Activated naive CD8-positive, alpha-beta T cell treated with anti-CD3 and anti-CD28 coated beads, Interleukin-2, amount 10 ng/mL, durations not matched to agents 7 days and 5 days (primary cell): ENCODE measurements at regions not wholly inside any gene's neighbourhood (a gene's known extent, or its start where the extent isn't known, plus 50 kb on each side); places are given as distances from the start of the nearest gene placed in this dataset.
"Not testable (repeated sequence)": the region's sequence is repeated elsewhere in the genome, so short reads cannot be mapped to it uniquely, and the experiment has no call there.

ENCODE experiments used
- ATAC-seq: fragments of 150-1000 bp; cut with Tn5 transposase; one replicate; pipeline ENCODE4 v1.10.0; 2021; ENCODE audit warnings: low read depth, moderate library complexity
- POLR2A ChIA-PET: fragments of 350-600 bp; sonication (Branson Sonifier 250); formaldehyde crosslinking; loops from one replicate; lab custom pipeline; 2021; ENCODE audit warnings: antibody characterized with exemption; lab: Charles Lee
- DNase-seq: peaks from one replicate; pipeline ENCODE4 v3.0.0; 2021
- H3K27ac Mint-ChIP-seq: one replicate; pipeline ENCODE4 v1.8.0; 2022; ENCODE audit warnings: mild to moderate bottlenecking, mixed read lengths
- H3K27me3 Mint-ChIP-seq: one replicate; pipeline ENCODE4 v1.8.0; 2022; ENCODE audit warnings: mild to moderate bottlenecking, moderate library complexity, mixed read lengths
- H3K36me3 Mint-ChIP-seq: one replicate; pipeline ENCODE4 v1.8.0; 2021; ENCODE audit warnings: mild to moderate bottlenecking, mixed read lengths
- H3K4me1 Mint-ChIP-seq: one replicate; pipeline ENCODE4 v1.8.0; 2021; ENCODE audit warnings: mixed read lengths
- H3K4me3 Mint-ChIP-seq: one replicate; pipeline ENCODE4 v1.8.0; 2022; ENCODE audit warnings: mild to moderate bottlenecking, moderate library complexity, mixed read lengths
- H3K9me3 Mint-ChIP-seq: one replicate; pipeline ENCODE4 v1.8.0; 2021; ENCODE audit warnings: mixed read lengths

GRCh38 chr12:125835852-125836251 lies 770.6 kb downstream of the AACS start:
- Mint-ChIP-seq H3K27ac (no peak overlapping the region), H3K4me1 (no peaks in the 10 kb centered on the region), H3K36me3 (no peaks in the 10 kb centered on the region), H3K4me3 (no peak overlapping the region), H3K9me3 (no peaks in the 10 kb centered on the region), H3K27me3 (no peaks in the 10 kb centered on the region)
- DNase-seq (no peak), ATAC-seq (no peak)
- POLR2A ChIA-PET = no interaction called here

- POLR2A ChIA-PET = no interaction called here
- no peak for ATAC-seq
- Mint-ChIP-seq H3K27ac (no peak overlapping the region), H3K36me3 (no peaks in the 10 kb centered on the region), H3K27me3 (no peaks in the 10 kb centered on the region), H3K4me1 (no peaks in the 10 kb centered on the region), H3K4me3 (no peak overlapping the region), H3K9me3 (no peaks in the 10 kb centered on the region)
- DNase-seq = no peak
Observed at GRCh38 chr12:125836647-125837046, 771.4 kb downstream of the AACS start.

GRCh38 chr12:125841332-125841731 lies 776.1 kb downstream of the AACS start:
- Mint-ChIP-seq H3K4me3 (no peak overlapping the region), H3K9me3 (peaks cover 2% of the 10 kb centered on the region), H3K36me3 (no peaks in the 10 kb centered on the region), H3K27me3 (no peaks in the 10 kb centered on the region), H3K4me1 (no peaks in the 10 kb centered on the region), H3K27ac (no peak overlapping the region)
- POLR2A ChIA-PET = no interaction called here
- ATAC-seq = no peak
- no peak for DNase-seq

GRCh38 chr12:125852116-125852515 lies 786.9 kb downstream of the AACS start:
- no peak overlapping the region for H3K27ac Mint-ChIP-seq

DNA sequence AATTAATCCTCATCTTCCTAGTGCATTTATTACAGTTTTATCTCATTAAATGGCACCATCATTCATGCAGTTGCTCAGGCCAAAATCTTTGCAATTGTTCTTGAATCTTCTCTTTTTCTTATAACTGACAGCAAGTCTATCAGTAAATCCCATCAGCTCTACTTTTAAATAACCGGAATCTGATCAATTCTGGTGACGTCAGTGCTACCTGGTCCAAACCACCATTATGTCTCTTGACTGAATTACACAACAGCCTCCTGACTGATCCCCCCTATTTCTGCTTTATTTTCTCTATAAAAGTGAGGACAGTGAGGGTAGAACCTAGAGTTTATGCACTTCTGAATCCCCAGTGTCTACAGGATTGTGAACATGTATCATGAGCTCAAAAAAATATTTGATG lies 787.4 kb downstream of the AACS start:
- no peaks in the 10 kb centered on the region for H3K4me1 Mint-ChIP-seq
- H3K27me3 Mint-ChIP-seq = no peaks in the 10 kb centered on the region
- no peak for DNase-seq
- no peak overlapping the region for H3K27ac Mint-ChIP-seq
- H3K36me3 Mint-ChIP-seq = no peaks in the 10 kb centered on the region
- H3K4me3 Mint-ChIP-seq = no peak overlapping the region
- ATAC-seq = no peak
- no peaks in the 10 kb centered on the region for H3K9me3 Mint-ChIP-seq
- POLR2A ChIA-PET = no interaction called here

More at GRCh38 chr12:125852116-125852515, 786.9 kb downstream of the AACS start:
- ATAC-seq (no peak), DNase-seq (no peak)
- Mint-ChIP-seq H3K27me3 (no peaks in the 10 kb centered on the region), H3K4me1 (no peaks in the 10 kb centered on the region), H3K36me3 (no peaks in the 10 kb centered on the region), H3K9me3 (no peaks in the 10 kb centered on the region), H3K4me3 (no peak overlapping the region)
- POLR2A ChIA-PET = no interaction called here

- H3K27me3 Mint-ChIP-seq = no peaks in the 10 kb centered on the region
- ATAC-seq (no peak), DNase-seq (no peak)
- no peaks in the 10 kb centered on the region for H3K9me3 Mint-ChIP-seq
- POLR2A ChIA-PET = no interaction called here
- H3K4me3 Mint-ChIP-seq = no peak overlapping the region
- H3K27ac Mint-ChIP-seq = no peak overlapping the region
- no peaks in the 10 kb centered on the region for H3K4me1 Mint-ChIP-seq
- no peaks in the 10 kb centered on the region for H3K36me3 Mint-ChIP-seq
Observed at GRCh38 chr12:125853670-125854069, 788.4 kb downstream of the AACS start.

GRCh38 chr12:125856366-125856765 lies 791.1 kb downstream of the AACS start:
- no peak for DNase-seq
- no peak for ATAC-seq
- Mint-ChIP-seq H3K36me3 (no peaks in the 10 kb centered on the region), H3K4me1 (peaks cover 1% of the 10 kb centered on the region), H3K27ac (no peak overlapping the region), H3K9me3 (peaks cover 4% of the 10 kb centered on the region), H3K27me3 (no peaks in the 10 kb centered on the region), H3K4me3 (no peak overlapping the region)
- POLR2A ChIA-PET = no interaction called here

GRCh38 chr12:125856896-125857295 lies 791.7 kb downstream of the AACS start:
- H3K27ac Mint-ChIP-seq = no peak overlapping the region
- H3K9me3 Mint-ChIP-seq = peaks cover 4% of the 10 kb centered on the region
- DNase-seq (no peak), ATAC-seq (no peak)
- no peaks in the 10 kb centered on the region for H3K36me3 Mint-ChIP-seq
- POLR2A ChIA-PET = no interaction called here
- H3K4me1 Mint-ChIP-seq = peaks cover 1% of the 10 kb centered on the region
- H3K4me3 Mint-ChIP-seq = no peak overlapping the region
- no peaks in the 10 kb centered on the region for H3K27me3 Mint-ChIP-seq

GRCh38 chr12:125860672-125861288 lies 795.5 kb downstream of the AACS start:
- Mint-ChIP-seq H3K27ac (no peak overlapping the region), H3K36me3 (no peaks in the 10 kb centered on the region), H3K4me1 (peaks cover 1% of the 10 kb centered on the region), H3K27me3 (no peaks in the 10 kb centered on the region), H3K9me3 (peaks cover 4% of the 10 kb centered on the region), H3K4me3 (no peak overlapping the region)
- DNase-seq = no peak
- POLR2A ChIA-PET = no interaction called here
- ATAC-seq = no peak

GRCh38 chr12:125861299-125862281 lies 796.4 kb downstream of the AACS start:
- H3K36me3 Mint-ChIP-seq = no peaks in the 10 kb centered on the region

GRCh38 chr12:125865236-125865635 lies 800.0 kb downstream of the AACS start:
- ATAC-seq, H3K27ac Mint-ChIP-seq, DNase-seq, H3K36me3 Mint-ChIP-seq, H3K27me3 Mint-ChIP-seq, H3K4me3 Mint-ChIP-seq, POLR2A ChIA-PET, H3K9me3 Mint-ChIP-seq, H3K4me1 Mint-ChIP-seq: not testable (repeated sequence)

More at GRCh38 chr12:125861299-125862281, 796.4 kb downstream of the AACS start:
- Mint-ChIP-seq H3K4me1 (peaks cover 1% of the 10 kb centered on the region), H3K4me3 (no peak overlapping the region), H3K27ac (no peak overlapping the region), H3K27me3 (no peaks in the 10 kb centered on the region), H3K9me3 (peaks cover 4% of the 10 kb centered on the region)
- ATAC-seq (no peak), DNase-seq (no peak)
- POLR2A ChIA-PET = no interaction called here

- Mint-ChIP-seq H3K27ac (no peak overlapping the region), H3K4me3 (no peak overlapping the region), H3K9me3 (no peaks in the 10 kb centered on the region), H3K4me1 (no peaks in the 10 kb centered on the region), H3K27me3 (no peaks in the 10 kb centered on the region), H3K36me3 (no peaks in the 10 kb centered on the region)
- no peak for DNase-seq
- no peak for ATAC-seq
- POLR2A ChIA-PET = no interaction called here
Observed at GRCh38 chr12:125871811-125872594, 806.8 kb downstream of the AACS start.

- DNase-seq (no peak), ATAC-seq (no peak)
- H3K9me3 Mint-ChIP-seq = no peaks in the 10 kb centered on the region
- no peaks in the 10 kb centered on the region for H3K27me3 Mint-ChIP-seq
- H3K4me1 Mint-ChIP-seq = no peaks in the 10 kb centered on the region
- no peak overlapping the region for H3K4me3 Mint-ChIP-seq
- no peak overlapping the region for H3K27ac Mint-ChIP-seq
- POLR2A ChIA-PET = no interaction called here
- no peaks in the 10 kb centered on the region for H3K36me3 Mint-ChIP-seq
Observed at GRCh38 chr12:125873016-125873415, 807.8 kb downstream of the AACS start.
